Liver (tissue), 8 donors: ENCODE measurements at regions not wholly inside any gene's neighbourhood (a gene's known extent, or its start where the extent isn't known, plus 50 kb on each side); places are given as distances from the start of the nearest gene placed in this dataset.

Experiments used
- DNase-seq: peaks from one replicate; pipeline ENCODE4 v3.0.0-alpha.2; 2017; ENCODE audit warnings: low spot score
- H3K27ac ChIP-seq, 2 donors: one replicate each; pipeline ENCODE4 v1.7.0; 2013; ENCODE audit warnings: inconsistent platforms in 2 of 2, low read length in 2 of 2, control low read depth in 1 of 2, low read depth in 1 of 2, mild to moderate bottlenecking in 1 of 2
- H3K27me3 ChIP-seq, 4 donors: one replicate each; pipeline versions ENCODE4 v1.6.1 to v1.7.0; 2013; ENCODE audit warnings: low read length in 3 of 4, inconsistent platforms in 1 of 4, mild to moderate bottlenecking in 1 of 4, moderate library complexity in 1 of 4; ENCODE audit not compliant: control insufficient read depth in 4 of 4, insufficient read depth in 4 of 4
- H3K36me3 ChIP-seq, 4 donors: one replicate each; pipeline versions ENCODE4 v1.6.1 to v1.7.0; 2013; ENCODE audit warnings: low read length in 3 of 4, mild to moderate bottlenecking in 3 of 4, low read depth in 1 of 4, moderate library complexity in 1 of 4; ENCODE audit not compliant: control insufficient read depth in 4 of 4, insufficient read depth in 3 of 4
- H3K4me1 ChIP-seq, 4 donors: one replicate each; pipeline versions ENCODE4 v1.6.1 to v1.7.0; 2013; ENCODE audit warnings: low read length in 3 of 4, mild to moderate bottlenecking in 3 of 4, moderate library complexity in 1 of 4; ENCODE audit not compliant: control insufficient read depth in 4 of 4, insufficient read depth in 4 of 4
- H3K4me3 ChIP-seq, 3 donors: one replicate each; pipeline versions ENCODE4 v1.6.1 to v1.7.0; 2013; ENCODE audit warnings: low read length in 3 of 3, control low read depth in 1 of 3, low read depth in 1 of 3, mild to moderate bottlenecking in 1 of 3
- H3K9ac ChIP-seq, 2 donors: one replicate each; pipeline ENCODE4 v1.7.0; 2013; ENCODE audit warnings: low read length in 2 of 2, mild to moderate bottlenecking in 2 of 2, moderate library complexity in 2 of 2, control low read depth in 1 of 2, low read depth in 1 of 2
- H3K9me3 ChIP-seq, 4 donors: one replicate each; pipeline versions ENCODE4 v1.6.1 to v1.7.0; 2013; ENCODE audit warnings: low read length in 3 of 4; ENCODE audit not compliant: control insufficient read depth in 4 of 4
- CTCF ChIP-seq: fragments of 150-350 bp; IDR thresholded peaks from 2 replicates; pipeline ENCODE4 v1.5.1; 2017; ENCODE audit warnings: improper control_type of control experiment, low read depth, low read length; ENCODE audit not compliant: missing input control
- EGR1 ChIP-seq, 2 donors: IDR thresholded peaks; 2 replicates each; pipeline ENCODE4 v1.6.1; 2016 to 2018; ENCODE audit warnings: antibody characterized with exemption in 2 of 2, low read depth in 2 of 2
- FOXA1 ChIP-seq: IDR thresholded peaks from 2 replicates; pipeline ENCODE4 v1.6.1; 2016; ENCODE audit warnings: antibody characterized with exemption
- GABPA ChIP-seq, 2 donors: IDR thresholded peaks in 1 of 2; conservative IDR thresholded peaks in 1 of 2; 2 replicates each; pipeline ENCODE4 v1.6.1; 2016; ENCODE audit warnings: antibody characterized with exemption in 2 of 2, mild to moderate bottlenecking in 1 of 2, moderate library complexity in 1 of 2
- HNF4A ChIP-seq, 2 donors: conservative IDR thresholded peaks; 2 replicates each; pipeline ENCODE4 v1.6.1; 2016; ENCODE audit warnings: antibody characterized with exemption in 2 of 2, mild to moderate bottlenecking in 2 of 2
- JUND ChIP-seq, 2 donors: IDR thresholded peaks; 2 replicates each; pipeline ENCODE4 v1.6.1; 2016; ENCODE audit warnings: antibody characterized with exemption in 2 of 2
- MAX ChIP-seq: IDR thresholded peaks from 2 replicates; pipeline ENCODE4 v1.6.1; 2016; ENCODE audit warnings: antibody characterized with exemption
- NR2F2 ChIP-seq: IDR thresholded peaks from 2 replicates; pipeline ENCODE4 v1.6.1; 2016; ENCODE audit warnings: antibody characterized with exemption
- RAD21 ChIP-seq, 2 donors: IDR thresholded peaks; 2 replicates each; pipeline ENCODE4 v1.6.1; 2016; ENCODE audit warnings: antibody characterized with exemption in 2 of 2, mild to moderate bottlenecking in 2 of 2
- REST ChIP-seq: IDR thresholded peaks from 2 replicates; pipeline ENCODE4 v1.6.1; 2016; ENCODE audit warnings: antibody characterized with exemption, mild to moderate bottlenecking
- RXRA ChIP-seq, 2 donors: IDR thresholded peaks; 2 replicates each; pipeline ENCODE4 v1.6.1; 2017 to 2018; ENCODE audit warnings: antibody characterized with exemption in 2 of 2, mild to moderate bottlenecking in 1 of 2
- TAF1 ChIP-seq: conservative IDR thresholded peaks from 2 replicates; pipeline ENCODE4 v1.6.1; 2016; ENCODE audit warnings: antibody characterized with exemption, mild to moderate bottlenecking
- YY1 ChIP-seq: IDR thresholded peaks from 2 replicates; pipeline ENCODE4 v1.6.1; 2016; ENCODE audit warnings: antibody characterized with exemption, mild to moderate bottlenecking
- ZBTB33 ChIP-seq: IDR thresholded peaks from 2 replicates; pipeline ENCODE4 v1.6.1; 2016; ENCODE audit warnings: antibody characterized with exemption
- WGBS: extraction: QIAGEN DNeasy Blood & Tissue Kit; methylation state at CpG from one replicate; pipeline ENCODE4 v1.1.7; 2013; 5-methylcytosine and 5-hydroxymethylcytosine counted together
- donor health status: healthy.
- donor health status: healthy.
- donor health status: healthy.
- donor health status: healthy.
- donor health status: healthy.

- no peak overlapping the region for H3K27ac ChIP-seq
- no peaks in the 10 kb centered on the region for H3K4me1 ChIP-seq
- H3K9ac ChIP-seq, result no peak overlapping the region
- TF ChIP-seq EGR1 (IDR thresholded peaks at IDR 0.05; ENCODE audit: low read depth in 2 of 2) (no peak), ZBTB33 (no peak), MAX (no peak), RAD21 (IDR thresholded peaks at IDR 0.05) (no peak), FOXA1 (no peak), REST (no peak), HNF4A (conservative IDR thresholded peaks at IDR 0.05) (no peak), TAF1 (no peak), NR2F2 (no peak)
- no peaks in the 10 kb centered on the region for H3K9me3 ChIP-seq
- 93% methylated on average over 4 of the region's 4 CpGs for WGBS
- H3K4me3 ChIP-seq, result no peak overlapping the region
- H3K36me3 ChIP-seq, result no peaks in the 10 kb centered on the region
- H3K27me3 ChIP-seq, result no peaks in the 10 kb centered on the region
- no peak for DNase-seq
Observed at GRCh38 chr22:27153386-27153785, 496.0 kb downstream of the MIAT start.

GRCh38 chr22:27154717-27155116 is 497.3 kb downstream of the MIAT start:
- Histone ChIP-seq H3K27ac (no peak overlapping the region), H3K36me3 (no peaks in the 10 kb centered on the region), H3K9me3 (no peaks in the 10 kb centered on the region), H3K4me1 (no peaks in the 10 kb centered on the region), H3K9ac (no peak overlapping the region), H3K4me3 (no peak overlapping the region), H3K27me3 (no peaks in the 10 kb centered on the region)
- TF ChIP-seq YY1 (no peak), RXRA (IDR thresholded peaks at IDR 0.05) (no peak), NR2F2 (peak; percentile 72), TAF1 (no peak)
- peak; percentile 51 for DNase-seq
- 65% methylated on average over 12 of the region's 12 CpGs for WGBS

- Histone ChIP-seq H3K9me3 (no peaks in the 10 kb centered on the region), H3K4me1 (no peaks in the 10 kb centered on the region), H3K9ac (no peak overlapping the region), H3K27ac (no peak overlapping the region), H3K4me3 (no peak overlapping the region), H3K27me3 (no peaks in the 10 kb centered on the region), H3K36me3 (no peaks in the 10 kb centered on the region)
- WGBS, result 81% methylated on average over 8 of the region's 8 CpGs
- DNase-seq, result no peak
- TF ChIP-seq EGR1 (IDR thresholded peaks at IDR 0.05; ENCODE audit: low read depth in 2 of 2), result no peak
- TF ChIP-seq JUND (IDR thresholded peaks at IDR 0.05), result no peak
- no peak for TF ChIP-seq TAF1
- TF ChIP-seq FOXA1, result no peak
- no peak for TF ChIP-seq YY1
- TF ChIP-seq CTCF, result no peak
- TF ChIP-seq NR2F2, result no peak
- no peak for TF ChIP-seq GABPA (IDR thresholded peaks at IDR 0.05 in 1 of 2, conservative IDR thresholded peaks at IDR 0.05 in 1 of 2)
- no peak for TF ChIP-seq HNF4A (conservative IDR thresholded peaks at IDR 0.05)
- no peak for TF ChIP-seq ZBTB33
- no peak for TF ChIP-seq RAD21 (IDR thresholded peaks at IDR 0.05)
Observed at GRCh38 chr22:27156821-27157489, 499.6 kb downstream of the MIAT start.
